Activated CD4-positive, CD25-positive, alpha-beta regulatory T cell treated with anti-CD3 and anti-CD28 coated beads, Interleukin-2, amount 50 U/mL, for 72 hours (primary cell): ENCODE measurements at regions not wholly inside any gene's neighbourhood (a gene's known extent, or its start where the extent isn't known, plus 50 kb on each side); places are given as distances from the start of the nearest gene placed in this dataset.

Source experiments
- DNase-seq: peaks from one replicate; pipeline ENCODE4 v3.0.0; 2021

DNA sequence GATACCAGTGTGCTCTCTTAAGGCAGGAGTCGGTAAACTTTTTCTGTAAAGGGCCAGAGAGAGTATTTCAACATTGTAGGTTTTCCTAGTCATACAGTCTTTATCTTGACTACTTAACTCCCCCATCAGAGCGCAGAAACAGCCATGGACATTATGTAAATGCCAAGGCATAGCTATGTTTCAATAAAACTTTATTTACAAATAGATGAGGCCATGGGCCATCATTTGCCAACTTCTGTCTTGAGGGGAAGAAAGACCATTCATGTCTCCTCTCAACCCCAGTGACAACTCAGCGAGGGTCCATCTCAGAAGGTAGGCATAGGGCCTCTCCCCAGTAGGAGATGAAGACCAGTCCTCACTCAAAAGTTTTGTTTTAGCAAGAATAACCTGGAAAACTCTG lies 301.3 kb downstream of the FBXW7 start:
- DNase-seq, result no peak

GRCh38 chr4:152232271-152232670 lies 303.6 kb downstream of the FBXW7 start:
- DNase-seq, result no peak

DNA sequence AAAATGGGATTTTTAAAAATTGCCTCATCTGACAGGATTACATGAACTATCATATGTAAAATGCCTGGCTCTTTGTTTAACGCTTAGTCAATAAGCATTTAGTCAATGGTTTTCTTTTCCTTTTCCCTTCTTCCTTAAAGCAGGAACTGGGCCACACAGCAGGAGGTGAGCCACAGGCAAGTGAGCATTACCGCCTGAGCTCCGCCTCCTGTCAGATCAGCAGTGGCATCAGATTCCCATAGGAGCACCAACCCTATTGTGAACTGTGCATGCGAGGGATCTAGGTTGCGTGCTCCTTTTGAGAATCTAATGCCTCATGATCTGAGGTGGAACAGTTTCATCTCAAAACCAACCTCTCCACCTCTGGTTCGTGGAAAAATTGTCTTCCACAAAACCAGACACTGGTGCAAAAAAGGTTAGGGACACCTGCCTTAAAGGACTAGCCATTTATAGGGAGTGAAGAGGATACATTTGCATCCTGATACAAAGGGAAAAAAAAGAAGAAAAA lies 306.1 kb downstream of the FBXW7 start:
- no peak for DNase-seq

- no peak for DNase-seq
Measured at GRCh38 chr4:152225680-152226079, 310.2 kb downstream of the FBXW7 start.

DNA sequence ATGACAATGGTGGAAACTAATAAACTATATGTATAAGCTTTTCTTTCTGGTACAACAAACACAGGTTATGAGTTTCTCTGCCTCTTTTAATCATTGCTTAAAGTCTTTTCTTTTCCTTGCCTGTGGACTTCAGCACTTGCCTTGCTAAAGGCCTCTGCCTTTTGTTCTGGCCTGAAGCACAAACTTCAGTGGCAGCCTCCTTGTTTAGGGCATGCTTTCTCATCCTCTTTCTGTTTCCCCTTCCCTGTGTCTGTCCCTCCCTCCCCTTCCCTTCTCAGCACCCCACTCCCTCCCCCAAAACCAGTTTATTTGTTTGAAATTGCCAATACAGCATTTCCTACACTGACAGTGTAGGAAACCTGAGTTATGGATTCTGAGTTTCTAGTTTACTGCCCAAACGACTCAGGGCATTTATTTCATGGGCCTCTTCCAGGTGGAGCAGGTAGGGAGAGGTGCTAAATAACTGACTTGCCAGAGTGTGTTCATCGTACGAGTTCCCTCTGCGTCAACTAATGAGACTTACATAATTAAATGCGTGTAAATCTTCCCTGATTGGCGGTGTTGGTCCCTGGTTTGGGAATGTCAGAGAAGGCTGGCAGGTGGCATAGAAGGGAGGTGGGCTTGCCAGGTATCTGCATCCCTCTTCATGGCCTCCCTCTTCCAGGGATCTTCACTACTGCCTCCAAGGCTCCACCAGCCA lies 311.0 kb downstream of the FBXW7 start:
- DNase-seq, result no peak

DNA sequence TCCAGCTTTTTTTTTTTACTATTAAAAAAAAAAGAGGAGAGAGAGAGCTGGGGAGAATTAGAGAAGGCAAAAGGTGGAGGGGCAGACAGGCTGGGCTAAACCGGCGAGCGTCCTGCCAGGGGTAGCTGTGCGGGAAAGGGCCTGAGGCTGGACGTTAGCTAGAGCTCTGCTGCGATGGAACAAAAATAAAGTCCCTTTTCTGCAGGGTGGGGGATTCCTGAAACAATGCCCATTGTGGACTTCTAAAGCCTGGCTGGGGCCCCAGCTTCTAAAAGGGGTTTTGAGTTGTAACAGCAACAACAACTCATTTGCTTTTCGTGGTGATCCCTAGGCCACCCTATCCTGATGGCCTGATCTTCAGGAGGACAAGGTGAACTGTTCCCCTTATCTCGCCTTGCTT lies 311.7 kb downstream of the FBXW7 start:
- no peak for DNase-seq

GRCh38 chr4:152223600-152223999 lies 312.3 kb downstream of the FBXW7 start:
- DNase-seq, result no peak

GRCh38 chr4:152221816-152222516 lies 313.9 kb downstream of the FBXW7 start:
- DNase-seq, result no peak

DNA sequence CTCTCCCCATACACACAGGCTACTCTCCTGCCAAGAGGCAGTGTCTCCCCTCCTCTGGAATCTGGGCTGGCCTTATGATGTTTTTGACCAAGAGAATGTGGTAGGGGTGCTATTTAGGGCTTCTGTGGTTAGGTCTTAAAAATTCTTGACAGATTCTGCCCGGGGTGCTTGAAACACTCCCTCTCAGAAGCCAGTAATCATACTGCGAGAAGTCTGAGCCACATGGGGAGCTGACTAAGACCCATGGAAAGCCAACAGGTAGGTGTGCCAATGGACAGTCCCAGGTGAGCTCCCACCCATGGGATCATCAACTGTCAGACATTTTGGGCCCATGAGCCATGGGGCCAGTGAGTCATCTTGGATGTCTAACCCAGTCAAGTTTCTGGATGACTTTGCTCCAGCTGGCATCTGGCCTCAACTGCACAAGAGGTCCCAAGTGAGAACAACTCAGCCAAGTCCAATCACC lies 315.7 kb downstream of the FBXW7 start:
- no peak for DNase-seq

GRCh38 chr4:152218576-152218975 lies 317.3 kb downstream of the FBXW7 start:
- DNase-seq, result no peak

GRCh38 chr4:152217896-152218295 lies 318.0 kb downstream of the FBXW7 start:
- no peak for DNase-seq

GRCh38 chr4:152211936-152212653 lies 323.8 kb downstream of the FBXW7 start:
- DNase-seq, result no peak

DNA sequence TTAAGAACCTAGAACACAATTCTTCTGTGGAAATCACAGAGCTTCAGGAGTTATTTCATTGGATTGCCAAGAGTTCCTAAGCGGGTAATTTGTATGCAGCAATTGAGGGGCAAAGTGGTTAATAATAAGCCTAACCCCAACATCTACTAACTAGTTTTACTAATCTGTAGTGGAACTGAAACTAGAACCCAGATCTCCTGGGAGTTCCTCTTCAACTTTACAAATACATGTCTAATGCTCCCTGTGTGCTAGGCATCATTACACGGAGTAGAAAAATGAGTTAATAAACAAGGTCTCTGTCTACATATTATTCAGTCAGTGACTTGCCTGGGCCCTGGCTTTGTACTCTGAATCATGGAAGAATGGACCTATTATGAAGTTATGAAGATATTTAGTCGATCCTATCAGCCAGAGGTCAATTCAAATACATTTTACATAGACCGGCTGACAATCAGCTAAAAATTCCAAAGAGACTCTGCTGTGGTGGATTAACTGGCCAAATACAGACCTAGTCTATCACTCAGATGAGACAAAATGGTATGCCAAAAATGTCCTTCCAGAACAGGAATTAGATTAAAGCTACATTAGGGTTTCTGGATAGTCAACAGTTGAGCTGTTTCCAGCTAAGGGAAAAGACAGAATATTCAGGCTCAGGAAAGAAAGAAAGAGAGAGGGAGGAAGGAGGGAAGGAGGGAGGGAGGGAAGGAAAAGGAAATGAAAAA lies 326.0 kb downstream of the FBXW7 start:
- DNase-seq, result no peak

DNA sequence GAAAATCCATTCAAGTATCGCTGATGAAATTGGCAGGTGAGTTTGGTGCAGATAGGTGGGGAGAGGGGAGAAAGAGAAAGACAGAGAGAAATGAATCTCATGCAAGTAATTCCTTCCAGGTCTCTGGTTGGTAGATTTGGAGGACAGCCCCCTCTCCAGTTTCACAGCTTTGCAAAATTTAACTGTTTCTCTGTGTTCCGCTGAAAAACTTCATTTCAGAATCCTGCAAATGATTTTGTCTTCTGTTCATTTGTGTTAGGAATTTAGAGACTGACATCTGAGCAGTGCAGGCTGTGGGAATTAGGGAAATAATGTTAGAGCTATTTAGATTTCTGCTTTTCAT lies 328.5 kb downstream of the FBXW7 start:
- no peak for DNase-seq

DNA sequence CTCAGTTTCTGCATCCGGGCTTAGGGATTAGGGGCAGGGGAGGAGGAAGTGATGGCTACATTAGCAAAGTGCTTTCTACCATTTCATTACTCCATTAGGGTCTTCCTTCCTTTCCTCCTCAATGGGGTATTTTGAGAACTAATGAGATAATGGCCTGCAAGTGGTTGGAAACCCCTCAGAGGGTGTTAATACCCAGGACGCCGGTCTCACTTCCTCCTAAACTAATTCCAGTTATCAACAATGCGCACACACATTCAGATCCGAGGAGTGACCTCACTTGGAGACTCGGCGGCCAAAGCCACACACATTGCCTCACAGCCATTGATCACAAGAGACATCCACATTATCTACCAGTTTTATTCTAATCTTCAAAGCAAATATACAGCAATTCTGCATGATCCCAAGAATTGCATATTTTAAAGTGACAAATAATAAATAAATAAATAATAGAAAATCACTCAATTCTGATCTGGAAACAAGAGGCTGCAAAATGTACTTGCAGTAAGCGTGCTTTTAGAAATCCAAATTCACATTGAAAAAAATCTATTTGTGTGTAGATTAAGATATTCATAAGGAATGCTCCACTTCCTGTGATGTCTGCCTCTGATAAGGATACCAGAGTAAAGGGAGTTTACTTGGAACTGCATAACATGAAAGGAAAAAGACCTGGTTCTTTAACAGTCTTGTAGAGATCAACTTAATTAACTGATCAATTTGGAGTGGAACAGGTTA lies 329.1 kb downstream of the FBXW7 start:
- DNase-seq, result no peak

GRCh38 chr4:152206185-152206584 lies 329.7 kb downstream of the FBXW7 start:
- DNase-seq, result no peak

DNA sequence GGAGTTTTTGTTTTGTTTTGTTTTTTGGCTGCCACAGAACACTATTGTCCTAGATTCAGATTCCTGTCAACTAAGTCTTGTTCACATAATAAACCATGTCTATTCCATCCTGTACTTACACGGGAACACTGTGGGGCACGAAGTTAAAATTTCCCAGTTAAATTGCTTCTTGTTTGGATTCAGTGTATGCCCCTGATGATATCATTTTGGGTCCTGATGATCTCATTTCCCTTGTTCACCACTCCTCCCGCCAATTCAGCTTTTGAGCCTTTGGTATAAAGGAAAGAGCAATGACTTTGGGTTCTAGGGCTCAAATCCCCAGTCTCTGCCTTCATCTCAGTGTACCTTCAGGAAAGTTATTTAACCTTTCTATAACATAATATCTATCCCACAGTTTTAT lies 333.5 kb downstream of the FBXW7 start:
- DNase-seq, result no peak

GRCh38 chr4:152200511-152201333 lies 335.2 kb downstream of the FBXW7 start:
- no peak for DNase-seq

- DNase-seq, result no peak
Measured at GRCh38 chr4:152197211-152197610, 338.7 kb downstream of the FBXW7 start.

- no peak for DNase-seq
Measured at GRCh38 chr4:152195888-152196287, 340.0 kb downstream of the FBXW7 start.

- no peak for DNase-seq
Measured at GRCh38 chr4:152193059-152193458, 342.8 kb downstream of the FBXW7 start.

DNA sequence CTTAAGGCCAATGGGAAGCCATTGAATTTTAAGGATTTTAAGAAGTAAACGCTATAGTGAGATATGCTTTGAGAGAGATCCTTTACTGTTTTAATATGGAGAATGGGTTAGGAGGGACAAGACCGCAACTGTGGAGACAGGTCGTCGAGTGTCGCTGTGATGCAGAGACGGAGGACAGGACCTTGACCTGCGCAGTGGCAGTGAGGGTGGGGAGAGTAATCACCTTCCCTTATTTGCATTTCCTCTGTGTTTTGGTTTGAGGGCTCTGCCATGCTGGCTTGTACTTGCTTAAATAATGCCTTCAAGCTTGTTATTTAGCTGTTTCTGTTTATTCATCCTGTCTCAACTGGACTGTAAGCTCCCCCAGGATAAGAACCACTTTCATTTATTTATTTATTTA lies 345.0 kb downstream of the FBXW7 start:
- no peak for DNase-seq
